ENCODE measurements at regions not wholly inside any gene's neighbourhood (a gene's known extent, or its start where the extent isn't known, plus 50 kb on each side); places are given as distances from the start of the nearest gene placed in this dataset.
"Not testable (repeated sequence)": the region's sequence is repeated elsewhere in the genome, so short reads cannot be mapped to it uniquely, and the experiment has no call there.

DNA sequence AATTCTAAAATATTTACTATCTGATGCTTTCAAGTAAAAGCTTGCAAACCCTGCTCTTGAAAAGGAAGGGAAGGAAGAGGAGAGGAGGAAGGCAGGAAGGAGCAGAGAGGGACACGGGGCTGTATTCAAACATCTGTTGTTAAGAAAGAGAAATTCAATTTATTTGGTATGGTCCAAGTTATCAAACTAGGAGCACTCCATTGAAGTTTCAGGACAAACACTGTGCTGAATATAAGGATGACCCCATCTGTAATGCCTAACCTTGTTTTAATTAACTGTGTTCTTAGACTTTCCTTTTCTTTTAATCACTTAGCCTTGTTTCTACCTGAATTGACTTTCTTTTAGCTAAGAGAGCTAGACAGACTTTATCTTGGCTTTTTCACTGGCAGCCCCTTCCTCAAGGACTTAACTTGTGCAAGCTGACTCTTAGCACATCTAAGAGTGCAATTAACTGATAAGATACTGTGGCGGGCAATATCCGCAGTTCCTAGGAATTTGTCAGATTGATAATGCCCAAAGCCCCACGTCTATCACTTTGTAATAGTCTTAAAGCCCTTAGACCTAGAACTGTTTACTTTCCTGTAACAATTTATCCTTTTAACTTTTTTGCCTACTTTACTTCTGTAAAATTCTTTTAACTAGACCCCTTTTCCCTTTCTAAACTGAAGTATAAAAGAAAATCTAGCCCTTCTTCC, 123.2 kb upstream of the KRTAP5-11 start:
- intact Hi-C loops (cut with micrococcal nuclease); H3K4me3 Mint-ChIP-seq; H3K36me3 Mint-ChIP-seq (ENCODE audit: low read depth); H3K27ac Mint-ChIP-seq; DNase-seq (ENCODE audit: low spot score); H3K4me1 Mint-ChIP-seq (ENCODE audit: low read depth); H3K27me3 Mint-ChIP-seq (ENCODE audit: insufficient read depth); H3K9me3 Mint-ChIP-seq: not testable (repeated sequence)

DNA sequence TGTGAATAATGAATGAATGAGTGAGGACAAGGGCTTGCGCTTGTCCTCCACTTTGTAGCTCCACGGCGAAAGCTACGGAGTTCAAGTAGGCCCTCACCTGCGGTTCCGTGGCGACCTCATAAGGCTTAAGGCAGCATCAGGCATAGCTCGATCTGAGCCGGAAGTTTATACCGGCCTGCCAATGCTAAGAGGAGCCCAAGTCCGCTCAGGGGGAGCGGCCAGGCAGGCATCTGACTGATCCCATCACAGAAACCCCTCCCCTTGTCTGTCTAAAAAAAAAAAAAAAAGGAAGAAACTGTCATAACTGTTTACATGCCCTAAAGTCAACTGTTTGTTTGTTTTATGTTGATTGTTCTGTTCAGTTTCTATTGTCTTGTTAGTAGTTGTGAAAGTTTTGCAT, 124.4 kb upstream of the KRTAP5-11 start:
- H3K9me3 Mint-ChIP-seq; H3K4me1 Mint-ChIP-seq (ENCODE audit: low read depth); H3K4me3 Mint-ChIP-seq; DNase-seq (ENCODE audit: low spot score); H3K36me3 Mint-ChIP-seq (ENCODE audit: low read depth); intact Hi-C loops (cut with micrococcal nuclease); H3K27ac Mint-ChIP-seq; H3K27me3 Mint-ChIP-seq (ENCODE audit: insufficient read depth): not testable (repeated sequence)

DNA sequence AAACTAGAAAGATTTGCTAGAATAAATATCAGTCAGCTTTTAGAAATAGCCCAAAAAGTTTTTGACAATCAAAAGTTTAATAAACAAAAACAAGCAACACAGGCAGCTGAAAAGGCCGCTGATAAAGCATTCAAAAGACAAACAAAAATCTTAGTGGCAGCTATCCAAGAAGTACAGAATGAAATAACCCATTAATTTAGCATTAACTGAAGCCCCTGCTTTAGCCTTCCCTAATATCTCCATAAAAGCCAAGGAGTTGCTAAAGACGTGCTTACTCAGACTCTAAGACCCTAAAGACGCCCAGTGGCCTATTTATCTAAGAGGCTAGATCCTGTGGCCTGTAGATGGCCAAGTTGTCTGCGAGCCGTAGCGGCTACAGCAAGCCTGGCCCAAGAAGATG, 123.5 kb upstream of the DEFB108B start:
- H3K4me1 Mint-ChIP-seq (ENCODE audit: low read depth); H3K9me3 Mint-ChIP-seq; H3K4me3 Mint-ChIP-seq; DNase-seq (ENCODE audit: low spot score); intact Hi-C loops (cut with micrococcal nuclease); H3K36me3 Mint-ChIP-seq (ENCODE audit: low read depth); H3K27ac Mint-ChIP-seq; H3K27me3 Mint-ChIP-seq (ENCODE audit: insufficient read depth): not testable (repeated sequence)

DNA sequence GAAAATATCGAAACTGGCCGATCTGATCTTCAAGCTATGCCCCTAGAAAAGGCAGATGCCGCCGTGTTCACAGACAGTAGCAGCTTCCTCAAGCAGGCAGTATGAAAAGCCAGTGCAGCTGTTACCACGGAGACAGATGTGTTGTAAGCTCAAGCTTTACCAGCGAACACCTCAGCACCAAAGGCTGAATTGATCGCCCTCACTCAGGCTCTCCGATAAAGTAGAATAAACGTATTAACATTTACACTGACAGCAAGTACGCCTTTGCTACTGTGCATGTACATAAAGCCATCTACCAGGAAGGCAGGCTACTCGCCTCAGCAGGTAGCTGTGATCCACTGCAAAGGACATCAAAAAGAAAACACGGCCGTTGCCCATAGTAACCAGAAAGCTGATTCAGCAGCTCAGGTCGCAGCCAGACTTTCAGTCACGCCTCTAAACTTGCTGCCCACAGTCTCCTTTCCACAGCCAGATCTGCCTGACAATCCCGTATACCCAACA, 122.8 kb upstream of the DEFB108B start:
- H3K27me3 Mint-ChIP-seq (ENCODE audit: insufficient read depth); H3K4me3 Mint-ChIP-seq; H3K4me1 Mint-ChIP-seq (ENCODE audit: low read depth); DNase-seq (ENCODE audit: low spot score); H3K36me3 Mint-ChIP-seq (ENCODE audit: low read depth); intact Hi-C loops (cut with micrococcal nuclease); H3K27ac Mint-ChIP-seq; H3K9me3 Mint-ChIP-seq: not testable (repeated sequence)

DNA sequence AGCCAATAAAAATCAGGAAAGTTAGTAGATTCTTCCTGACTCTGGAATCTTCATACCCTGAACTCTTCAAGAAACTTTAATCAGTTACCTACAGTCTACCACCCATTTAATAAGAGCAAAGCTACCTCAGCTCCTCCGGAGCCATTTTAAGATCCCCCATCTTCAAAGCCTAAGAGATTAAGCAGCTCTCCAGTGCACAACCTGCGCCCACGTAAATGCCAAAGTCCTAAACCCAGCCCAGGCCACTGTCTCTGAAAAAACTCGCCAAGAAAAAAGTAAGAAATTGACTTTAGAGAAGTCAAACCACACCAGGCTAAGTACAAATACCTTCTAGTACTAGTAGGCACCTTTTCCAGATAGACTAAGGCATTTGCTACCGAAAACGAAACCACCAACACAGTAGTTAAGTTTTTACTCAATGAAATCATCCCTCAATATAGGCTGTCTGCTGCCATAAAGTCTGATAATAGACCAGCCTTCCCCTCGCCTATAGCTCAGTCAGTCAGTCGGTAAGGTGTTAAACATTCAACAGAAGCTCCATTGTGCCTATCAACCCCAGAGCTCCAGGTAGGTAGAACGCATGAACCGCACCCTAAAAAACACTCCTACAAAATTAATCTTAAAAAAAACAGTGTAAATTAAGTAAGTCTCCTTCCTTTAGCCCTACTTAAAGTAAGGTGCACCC, 122.2 kb upstream of the DEFB108B start:
- H3K4me3 Mint-ChIP-seq; H3K27me3 Mint-ChIP-seq (ENCODE audit: insufficient read depth); H3K4me1 Mint-ChIP-seq (ENCODE audit: low read depth); H3K9me3 Mint-ChIP-seq; H3K27ac Mint-ChIP-seq; H3K36me3 Mint-ChIP-seq (ENCODE audit: low read depth); intact Hi-C loops (cut with micrococcal nuclease); DNase-seq (ENCODE audit: low spot score): not testable (repeated sequence)

DNA sequence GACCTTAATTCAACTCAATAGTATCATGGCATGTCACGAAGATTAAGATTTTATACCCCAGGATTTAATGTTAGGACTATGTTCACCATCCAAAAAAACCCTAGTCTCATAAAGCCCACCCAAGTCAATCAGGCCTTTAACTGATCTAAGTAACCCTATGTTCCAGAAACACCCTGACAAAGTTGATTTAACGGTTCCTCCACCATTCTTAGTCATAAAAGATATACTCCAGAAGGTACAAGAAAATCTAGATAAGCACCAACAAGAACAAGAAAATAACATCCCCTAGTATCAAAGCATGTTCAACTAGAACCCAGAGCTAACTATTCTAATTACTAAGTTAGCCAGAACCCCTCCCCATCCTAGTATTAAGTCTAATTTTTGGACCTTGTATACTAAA, 120.7 kb upstream of the DEFB108B start:
- H3K4me1 Mint-ChIP-seq (ENCODE audit: low read depth); intact Hi-C loops (cut with micrococcal nuclease); H3K27me3 Mint-ChIP-seq (ENCODE audit: insufficient read depth); H3K9me3 Mint-ChIP-seq; H3K4me3 Mint-ChIP-seq; H3K27ac Mint-ChIP-seq; H3K36me3 Mint-ChIP-seq (ENCODE audit: low read depth); DNase-seq (ENCODE audit: low spot score): not testable (repeated sequence)

DNA sequence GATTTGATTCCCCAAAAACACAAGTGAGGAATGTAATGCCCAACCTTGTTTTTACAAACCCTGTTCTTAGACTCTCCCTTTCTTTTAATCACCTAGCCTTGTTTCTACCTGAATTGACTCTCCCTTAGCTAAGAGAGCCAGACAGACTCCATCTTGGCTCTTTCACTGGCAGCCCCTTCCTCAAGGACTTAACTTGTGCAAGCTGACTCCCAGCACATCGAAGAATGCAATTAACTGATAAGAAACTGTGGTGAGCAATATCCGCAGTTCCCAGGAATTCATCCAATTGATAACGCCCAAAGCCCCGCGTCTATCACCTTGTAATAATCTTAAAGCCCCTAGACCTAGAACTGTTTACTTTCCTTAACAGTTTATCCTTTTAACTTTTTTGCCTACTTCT, 120.2 kb upstream of the DEFB108B start:
- DNase-seq (ENCODE audit: low spot score); H3K36me3 Mint-ChIP-seq (ENCODE audit: low read depth); H3K4me3 Mint-ChIP-seq; intact Hi-C loops (cut with micrococcal nuclease); H3K4me1 Mint-ChIP-seq (ENCODE audit: low read depth); H3K27me3 Mint-ChIP-seq (ENCODE audit: insufficient read depth); H3K9me3 Mint-ChIP-seq; H3K27ac Mint-ChIP-seq: not testable (repeated sequence)

DNA sequence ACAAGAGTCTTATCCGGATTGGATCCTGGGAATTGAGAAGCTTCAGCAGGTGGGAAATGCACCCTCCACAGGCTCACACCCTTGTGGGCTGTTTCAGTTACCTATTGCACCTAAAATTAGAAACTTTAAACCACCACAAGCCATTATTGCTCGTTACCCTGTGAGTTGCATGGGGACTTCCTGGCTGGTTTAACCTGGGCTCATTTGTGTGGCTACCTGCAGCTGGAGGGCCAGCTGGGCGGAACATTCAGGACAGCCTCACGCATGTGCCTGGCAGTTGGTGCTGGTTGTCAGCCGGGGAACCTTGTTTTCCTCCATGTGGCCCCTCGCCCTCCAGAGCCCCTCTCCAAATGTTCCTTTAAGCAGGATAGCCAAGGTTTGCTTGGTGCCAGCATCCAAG, 118.5 kb upstream of the DEFB108B start:
- DNase-seq (ENCODE audit: low spot score); H3K4me3 Mint-ChIP-seq; H3K36me3 Mint-ChIP-seq (ENCODE audit: low read depth); intact Hi-C loops (cut with micrococcal nuclease); H3K27me3 Mint-ChIP-seq (ENCODE audit: insufficient read depth); H3K9me3 Mint-ChIP-seq; H3K27ac Mint-ChIP-seq; H3K4me1 Mint-ChIP-seq (ENCODE audit: low read depth): not testable (repeated sequence)

DNA sequence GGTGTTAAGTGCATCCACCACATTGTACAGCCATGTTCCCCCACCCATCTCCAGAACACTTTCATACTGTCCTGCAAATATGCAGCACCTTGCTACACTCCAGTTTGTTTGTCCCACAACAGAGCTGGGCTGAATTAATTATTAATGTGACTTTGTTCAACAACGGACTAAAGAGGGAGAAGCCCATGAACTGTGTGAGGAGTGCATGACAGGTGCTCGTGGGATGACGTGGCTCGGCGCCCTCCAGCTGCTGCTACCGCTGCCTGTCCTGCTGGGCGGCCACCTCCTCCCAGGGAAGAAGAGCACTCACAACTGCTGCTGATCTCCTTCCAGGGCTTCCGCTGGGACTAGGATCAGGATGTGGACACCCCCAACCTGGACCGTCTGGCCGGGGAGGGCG, 111.2 kb upstream of the DEFB108B start:
- H3K4me3 Mint-ChIP-seq; H3K9me3 Mint-ChIP-seq; H3K36me3 Mint-ChIP-seq (ENCODE audit: low read depth); H3K4me1 Mint-ChIP-seq (ENCODE audit: low read depth); DNase-seq (ENCODE audit: low spot score); H3K27ac Mint-ChIP-seq; intact Hi-C loops (cut with micrococcal nuclease): not testable (repeated sequence)
- peaks cover 10% of the 10 kb centered on the region for H3K27me3 Mint-ChIP-seq (ENCODE audit: insufficient read depth)

DNA sequence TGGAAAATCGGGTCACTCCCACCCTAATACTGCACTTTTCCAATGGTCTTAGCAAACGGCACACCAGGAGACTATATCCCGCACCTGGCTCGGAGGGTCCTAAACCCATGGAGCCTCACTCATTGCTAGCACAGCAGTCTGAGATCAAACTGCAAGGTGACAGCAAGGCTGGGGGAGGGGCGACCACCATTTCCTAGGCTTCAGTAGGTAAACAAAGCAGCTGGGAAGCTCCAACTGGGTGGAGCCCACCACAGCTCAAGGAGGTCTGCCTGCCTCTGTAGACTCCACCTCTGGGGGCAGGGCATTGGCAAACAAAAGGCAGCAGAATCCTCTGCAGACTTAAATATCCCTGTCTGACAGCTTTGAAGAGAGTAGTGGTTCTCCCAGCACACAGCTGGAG, 109.0 kb upstream of the DEFB108B start:
- H3K4me3 Mint-ChIP-seq; H3K27ac Mint-ChIP-seq; H3K4me1 Mint-ChIP-seq (ENCODE audit: low read depth); intact Hi-C loops (cut with micrococcal nuclease); H3K9me3 Mint-ChIP-seq; H3K36me3 Mint-ChIP-seq (ENCODE audit: low read depth); DNase-seq (ENCODE audit: low spot score): not testable (repeated sequence)
- H3K27me3 Mint-ChIP-seq (ENCODE audit: insufficient read depth): peaks cover 15% of the 10 kb centered on the region

DNA sequence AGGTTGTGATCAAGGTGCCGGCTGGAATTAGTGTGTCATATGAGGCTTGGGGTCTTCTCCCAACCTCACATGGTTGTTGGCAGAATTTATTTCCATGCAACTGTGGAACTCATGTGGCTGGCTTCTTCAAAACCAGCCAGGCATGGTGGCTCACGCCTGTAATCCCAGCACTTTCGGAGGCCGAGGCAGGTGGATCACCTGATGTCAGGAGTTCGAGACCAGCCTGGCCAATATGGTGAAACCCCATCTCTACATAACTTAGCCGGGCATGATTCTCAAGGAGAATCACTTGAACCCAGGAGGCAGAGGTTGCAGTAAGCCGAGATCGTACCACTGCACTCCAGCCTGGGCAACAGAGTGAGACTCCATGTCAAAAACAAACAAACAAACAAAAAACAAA, 102.3 kb upstream of the DEFB108B start:
- peaks cover 13% of the 10 kb centered on the region for H3K27me3 Mint-ChIP-seq (ENCODE audit: insufficient read depth)
- intact Hi-C loops (cut with micrococcal nuclease): loop anchor here (10.0 kb wide), 1 partner anchor 96 kb away; no protein-coding TSS in a partner anchor
- not testable (repeated sequence) for H3K36me3 Mint-ChIP-seq (ENCODE audit: low read depth); H3K4me3 Mint-ChIP-seq; H3K9me3 Mint-ChIP-seq; H3K4me1 Mint-ChIP-seq (ENCODE audit: low read depth); H3K27ac Mint-ChIP-seq; DNase-seq (ENCODE audit: low spot score)

DNA sequence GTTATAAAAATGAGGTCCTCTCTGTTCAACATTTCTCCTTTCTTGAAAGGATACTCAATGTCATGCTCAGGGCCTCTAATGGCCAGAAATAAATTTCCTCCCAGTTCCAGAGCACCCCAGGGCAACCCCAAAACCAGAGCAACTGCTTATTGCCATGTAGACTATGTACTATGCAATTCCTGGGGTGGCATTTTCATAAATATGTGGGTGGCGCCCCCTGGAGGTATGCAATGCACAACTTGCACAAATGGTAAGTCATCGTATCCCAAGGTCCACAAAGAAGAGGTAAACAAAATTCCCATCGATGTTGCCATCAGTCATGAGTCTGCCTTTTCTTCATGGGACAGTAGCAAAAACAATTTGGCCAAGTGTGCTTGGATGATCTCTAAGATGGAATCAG, 98.6 kb upstream of the DEFB108B start:
- not testable (repeated sequence) for H3K27me3 Mint-ChIP-seq (ENCODE audit: insufficient read depth); DNase-seq (ENCODE audit: low spot score); H3K9me3 Mint-ChIP-seq; H3K4me1 Mint-ChIP-seq (ENCODE audit: low read depth); H3K27ac Mint-ChIP-seq; H3K36me3 Mint-ChIP-seq (ENCODE audit: low read depth); H3K4me3 Mint-ChIP-seq
- intact Hi-C loops (cut with micrococcal nuclease): loop anchor here (10.0 kb wide), 1 partner anchor 100 kb away; no protein-coding TSS in a partner anchor

DNA sequence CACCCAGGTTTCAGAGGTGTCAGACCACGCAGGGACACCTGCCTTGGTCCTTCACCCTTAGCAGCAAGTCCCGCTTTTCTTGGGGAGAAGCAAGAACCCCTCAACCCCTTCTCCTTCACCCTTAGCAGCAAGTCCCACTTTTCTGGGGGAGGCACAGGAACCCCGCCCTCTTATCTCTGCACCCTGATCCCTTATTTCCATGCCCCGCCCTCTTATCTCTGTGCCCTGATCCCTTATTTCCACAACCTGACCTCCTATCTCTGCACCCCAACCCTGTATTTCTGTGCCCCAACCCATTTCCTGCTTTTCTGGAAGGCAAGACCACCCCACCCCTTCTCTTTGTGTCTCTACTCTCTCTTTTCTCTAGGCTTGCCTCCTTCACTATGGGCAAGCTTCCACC, 94.7 kb upstream of the DEFB108B start:
- not testable (repeated sequence) for H3K4me1 Mint-ChIP-seq (ENCODE audit: low read depth); H3K27ac Mint-ChIP-seq; DNase-seq (ENCODE audit: low spot score); H3K4me3 Mint-ChIP-seq; H3K36me3 Mint-ChIP-seq (ENCODE audit: low read depth); H3K9me3 Mint-ChIP-seq
- intact Hi-C loops (cut with micrococcal nuclease): loop anchor here (10.0 kb wide), 1 partner anchor 104 kb away; no protein-coding TSS in a partner anchor
- H3K27me3 Mint-ChIP-seq (ENCODE audit: insufficient read depth): peaks cover 21% of the 10 kb centered on the region

Measured in activated T-helper 1 cell treated with anti-CD3 and anti-CD28 coated beads, Interleukin-12 subunit alpha, Interleukin-12 subunit beta, Interleukin-2, Interleukin-4 antibody, amounts not matched to agents 30 ng/mL and 10 ng/mL and 1 ng/mL, durations not matched to agents 14 hours and 24 hours and 36 hours (primary cell).